ENCODE measurements at regions not wholly inside any gene's neighbourhood (a gene's known extent, or its start where the extent isn't known, plus 50 kb on each side); places are given as distances from the start of the nearest gene placed in this dataset.
A peak's percentile ranks its signal among the peaks of the same experiment; 100 is the strongest.

GRCh38 chr2:128412181-128412871 is 93.7 kb upstream of the HS6ST1 start:
- peak; percentile 8 for DNase-seq (ENCODE audit: low spot score)
- TF ChIP-seq MAX (IDR thresholded peaks at IDR 0.05) (no peak), GABPA (IDR thresholded peaks at IDR 0.05 in 1 of 2, conservative IDR thresholded peaks at IDR 0.05 in 1 of 2) (no peak), REST (IDR thresholded peaks at IDR 0.05) (no peak), YY1 (IDR thresholded peaks at IDR 0.05) (no peak), NR2F2 (IDR thresholded peaks at IDR 0.05) (no peak), EGR1 (IDR thresholded peaks at IDR 0.05; ENCODE audit: low read depth in 2 of 2) (no peak), RXRA (IDR thresholded peaks at IDR 0.05) (no peak), HNF4G (IDR thresholded peaks at IDR 0.05) (no peak), FOXA2 (IDR thresholded peaks at IDR 0.05) (no peak), JUND (IDR thresholded peaks at IDR 0.05) (no peak), RAD21 (IDR thresholded peaks at IDR 0.05) (no peak), HNF4A (conservative IDR thresholded peaks at IDR 0.05) (no peak), ATF3 (IDR thresholded peaks at IDR 0.05) (no peak), CTCF (IDR thresholded peaks at IDR 0.05; ENCODE audit: low read depth, low read length, missing input control) (no peak), TAF1 (conservative IDR thresholded peaks at IDR 0.05) (no peak), SP1 (IDR thresholded peaks at IDR 0.05) (no peak)
- Histone ChIP-seq H3K9me3 (ENCODE audit: control insufficient read depth in 4 of 4, low read length in 3 of 4) (no peaks in the 10 kb centered on the region), H3K27me3 (ENCODE audit: control insufficient read depth in 4 of 4, insufficient read depth in 4 of 4, low read length in 3 of 4) (no peaks in the 10 kb centered on the region), H3K27ac (ENCODE audit: low read depth in 1 of 2, low read length in 2 of 2) (no peak overlapping the region), H3K36me3 (ENCODE audit: control insufficient read depth in 4 of 4, insufficient read depth in 3 of 4, low read depth in 1 of 4, low read length in 3 of 4) (no peaks in the 10 kb centered on the region), H3K4me1 (ENCODE audit: control insufficient read depth in 4 of 4, insufficient read depth in 4 of 4, low read length in 3 of 4) (no peaks in the 10 kb centered on the region), H3K4me3 (ENCODE audit: low read depth in 1 of 3, low read length in 3 of 3) (no peak overlapping the region), H3K9ac (ENCODE audit: low read depth in 1 of 2, low read length in 2 of 2) (no peak overlapping the region)
- 88% methylated on average over 7 of the region's 7 CpGs for WGBS

GRCh38 chr2:128413014-128413717 is 94.5 kb upstream of the HS6ST1 start:
- no peaks in the 10 kb centered on the region for H3K27me3 ChIP-seq (ENCODE audit: control insufficient read depth in 4 of 4, insufficient read depth in 4 of 4, low read length in 3 of 4)
- TF ChIP-seq SP1 (IDR thresholded peaks at IDR 0.05) (no peak), EGR1 (IDR thresholded peaks at IDR 0.05; ENCODE audit: low read depth in 2 of 2) (no peak), RAD21 (IDR thresholded peaks at IDR 0.05) (no peak), CTCF (IDR thresholded peaks at IDR 0.05; ENCODE audit: low read depth, low read length, missing input control) (no peak), HNF4A (conservative IDR thresholded peaks at IDR 0.05) (no peak), JUND (IDR thresholded peaks at IDR 0.05) (no peak), NR2F2 (IDR thresholded peaks at IDR 0.05) (no peak), HNF4G (IDR thresholded peaks at IDR 0.05) (no peak), REST (IDR thresholded peaks at IDR 0.05) (no peak), MAX (IDR thresholded peaks at IDR 0.05) (no peak), RXRA (IDR thresholded peaks at IDR 0.05) (no peak)
- 93% methylated on average over 10 of the region's 10 CpGs for WGBS
- H3K27ac ChIP-seq (ENCODE audit: low read depth in 1 of 2, low read length in 2 of 2): no peak overlapping the region
- DNase-seq (ENCODE audit: low spot score): peak; percentile 23
- H3K36me3 ChIP-seq (ENCODE audit: control insufficient read depth in 4 of 4, insufficient read depth in 3 of 4, low read depth in 1 of 4, low read length in 3 of 4): no peaks in the 10 kb centered on the region
- no peaks in the 10 kb centered on the region for H3K9me3 ChIP-seq (ENCODE audit: control insufficient read depth in 4 of 4, low read length in 3 of 4)
- no peaks in the 10 kb centered on the region for H3K4me1 ChIP-seq (ENCODE audit: control insufficient read depth in 4 of 4, insufficient read depth in 4 of 4, low read length in 3 of 4)
- no peak overlapping the region for H3K9ac ChIP-seq (ENCODE audit: low read depth in 1 of 2, low read length in 2 of 2)
- H3K4me3 ChIP-seq (ENCODE audit: low read depth in 1 of 3, low read length in 3 of 3): no peak overlapping the region

All from liver (tissue), 8 donors.